ENCODE measurements at regions not wholly inside any gene's neighbourhood (a gene's known extent, or its start where the extent isn't known, plus 50 kb on each side); places are given as distances from the start of the nearest gene placed in this dataset.
"Not testable (repeated sequence)": the region's sequence is repeated elsewhere in the genome, so short reads cannot be mapped to it uniquely, and the experiment has no call there.

- no peak for DNase-seq (ENCODE audit: low read depth)
- H3K4me3 ChIP-seq (ENCODE audit: low read depth, low read length): no peak overlapping the region
- TF ChIP-seq POLR2A (IDR thresholded peaks at IDR 0.05; ENCODE audit: extremely low read depth, insufficient read length) (no peak), CTCF (IDR thresholded peaks at IDR 0.05; ENCODE audit: low read depth, low read length) (no peak), MYC (IDR thresholded peaks at IDR 0.05; ENCODE audit: low read depth, low read length) (no peak), MAX (IDR thresholded peaks at IDR 0.05; ENCODE audit: low read depth, low read length) (no peak)
Observed at GRCh38 chr7:133157045-133157444, 75.2 kb upstream of the CHCHD3 start.

- DNase-seq (ENCODE audit: low read depth): no peak
- H3K4me3 ChIP-seq (ENCODE audit: low read depth, low read length): no peak overlapping the region
- TF ChIP-seq MAX (IDR thresholded peaks at IDR 0.05; ENCODE audit: low read depth, low read length): no peak
- no peak for TF ChIP-seq MYC (IDR thresholded peaks at IDR 0.05; ENCODE audit: low read depth, low read length)
- TF ChIP-seq CTCF (IDR thresholded peaks at IDR 0.05; ENCODE audit: low read depth, low read length): no peak
- no peak for TF ChIP-seq POLR2A (IDR thresholded peaks at IDR 0.05; ENCODE audit: extremely low read depth, insufficient read length)
Observed at GRCh38 chr7:133164498-133164897, 82.6 kb upstream of the CHCHD3 start.

- TF ChIP-seq CTCF (IDR thresholded peaks at IDR 0.05; ENCODE audit: low read depth, low read length) (no peak), MAX (IDR thresholded peaks at IDR 0.05; ENCODE audit: low read depth, low read length) (no peak), MYC (IDR thresholded peaks at IDR 0.05; ENCODE audit: low read depth, low read length) (no peak), POLR2A (IDR thresholded peaks at IDR 0.05; ENCODE audit: extremely low read depth, insufficient read length) (no peak)
- no peak overlapping the region for H3K4me3 ChIP-seq (ENCODE audit: low read depth, low read length)
Observed at GRCh38 chr7:133165001-133165400, 83.1 kb upstream of the CHCHD3 start.

GRCh38 chr7:133165529-133165928, 83.6 kb upstream of the CHCHD3 start:
- TF ChIP-seq POLR2A (IDR thresholded peaks at IDR 0.05; ENCODE audit: extremely low read depth, insufficient read length) (no peak), MYC (IDR thresholded peaks at IDR 0.05; ENCODE audit: low read depth, low read length) (no peak), MAX (IDR thresholded peaks at IDR 0.05; ENCODE audit: low read depth, low read length) (no peak), CTCF (IDR thresholded peaks at IDR 0.05; ENCODE audit: low read depth, low read length) (no peak)
- DNase-seq (ENCODE audit: low read depth): no peak
- no peak overlapping the region for H3K4me3 ChIP-seq (ENCODE audit: low read depth, low read length)

More at GRCh38 chr7:133165001-133165400, 83.1 kb upstream of the CHCHD3 start:
- no peak for DNase-seq (ENCODE audit: low read depth)

GRCh38 chr7:133167300-133167699, 85.4 kb upstream of the CHCHD3 start:
- no peak for DNase-seq (ENCODE audit: low read depth)
- H3K4me3 ChIP-seq (ENCODE audit: low read depth, low read length): no peak overlapping the region
- no peak for TF ChIP-seq POLR2A (IDR thresholded peaks at IDR 0.05; ENCODE audit: extremely low read depth, insufficient read length)
- TF ChIP-seq MAX (IDR thresholded peaks at IDR 0.05; ENCODE audit: low read depth, low read length): no peak
- no peak for TF ChIP-seq CTCF (IDR thresholded peaks at IDR 0.05; ENCODE audit: low read depth, low read length)
- TF ChIP-seq MYC (IDR thresholded peaks at IDR 0.05; ENCODE audit: low read depth, low read length): no peak

GRCh38 chr7:133169167-133169822, 83.6 kb upstream of the EXOC4 start:
- DNase-seq (ENCODE audit: low read depth); H3K4me3 ChIP-seq (ENCODE audit: low read depth, low read length): not testable (repeated sequence)

- not testable (repeated sequence) for DNase-seq (ENCODE audit: low read depth); H3K4me3 ChIP-seq (ENCODE audit: low read depth, low read length)
Observed at GRCh38 chr7:133177476-133177875, 75.4 kb upstream of the EXOC4 start.

Measured in NB4 (cell line).